HG03060 (cell line): ENCODE measurements at regions not wholly inside any gene's neighbourhood (a gene's known extent, or its start where the extent isn't known, plus 50 kb on each side); places are given as distances from the start of the nearest gene placed in this dataset.

Experiments used
- ATAC-seq: cut with Tn5 transposase; IDR thresholded peaks from one replicate; pipeline ENCODE4 v1.9.1; 2021; ENCODE audit warnings: low read depth, moderate number of reproducible peaks; ENCODE audit not compliant: unreplicated experiment

- ATAC-seq: peak; percentile 99
Measured at GRCh38 chr9:84123648-84124406, 143.2 kb downstream of the RMI1 start.

GRCh38 chr9:84125046-84125445, 144.4 kb downstream of the RMI1 start:
- no peak for ATAC-seq

DNA sequence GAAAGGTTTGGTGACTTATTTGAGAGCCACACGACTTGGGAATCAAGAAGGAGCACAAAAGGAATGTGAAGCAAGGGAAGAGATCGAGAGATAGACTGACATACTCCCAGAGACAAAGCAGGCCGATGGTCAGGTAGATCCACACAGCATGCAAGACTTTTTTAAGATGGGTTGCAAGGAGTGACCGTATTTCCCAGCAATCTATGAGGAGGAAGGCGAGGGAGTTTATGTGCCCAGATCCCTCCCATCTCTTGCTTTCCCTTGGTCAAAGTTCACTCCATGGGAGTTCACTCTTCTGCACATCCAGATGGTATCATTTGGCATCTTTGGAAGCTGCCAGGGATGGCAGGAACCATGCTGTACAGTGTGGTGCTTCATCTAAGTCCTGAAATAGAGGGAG, 148.9 kb downstream of the RMI1 start:
- no peak for ATAC-seq

- no peak for ATAC-seq
Measured at GRCh38 chr9:84136119-84136868, 155.7 kb downstream of the RMI1 start.

DNA sequence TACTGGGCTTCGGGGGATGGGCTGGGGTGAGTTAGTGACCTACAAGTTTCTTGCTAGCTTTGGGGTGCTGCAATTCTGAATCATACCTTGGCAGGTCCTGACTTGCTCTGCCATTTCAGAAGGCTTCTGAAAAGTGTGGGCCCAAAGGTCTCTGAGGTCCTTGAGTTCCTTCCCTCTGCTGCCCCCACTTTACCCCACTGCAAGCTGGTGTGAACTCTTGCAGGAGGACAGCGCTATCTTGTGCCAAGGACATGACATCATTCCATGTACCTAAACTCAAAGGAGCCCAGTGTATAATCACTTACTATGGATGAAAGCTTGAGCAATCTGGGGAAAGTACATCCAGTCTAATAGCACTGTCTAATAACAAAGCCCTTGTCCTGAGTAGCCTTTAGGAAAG, 157.4 kb downstream of the RMI1 start:
- no peak for ATAC-seq

- no peak for ATAC-seq
Measured at GRCh38 chr9:84138541-84138940, 157.9 kb downstream of the RMI1 start.

DNA sequence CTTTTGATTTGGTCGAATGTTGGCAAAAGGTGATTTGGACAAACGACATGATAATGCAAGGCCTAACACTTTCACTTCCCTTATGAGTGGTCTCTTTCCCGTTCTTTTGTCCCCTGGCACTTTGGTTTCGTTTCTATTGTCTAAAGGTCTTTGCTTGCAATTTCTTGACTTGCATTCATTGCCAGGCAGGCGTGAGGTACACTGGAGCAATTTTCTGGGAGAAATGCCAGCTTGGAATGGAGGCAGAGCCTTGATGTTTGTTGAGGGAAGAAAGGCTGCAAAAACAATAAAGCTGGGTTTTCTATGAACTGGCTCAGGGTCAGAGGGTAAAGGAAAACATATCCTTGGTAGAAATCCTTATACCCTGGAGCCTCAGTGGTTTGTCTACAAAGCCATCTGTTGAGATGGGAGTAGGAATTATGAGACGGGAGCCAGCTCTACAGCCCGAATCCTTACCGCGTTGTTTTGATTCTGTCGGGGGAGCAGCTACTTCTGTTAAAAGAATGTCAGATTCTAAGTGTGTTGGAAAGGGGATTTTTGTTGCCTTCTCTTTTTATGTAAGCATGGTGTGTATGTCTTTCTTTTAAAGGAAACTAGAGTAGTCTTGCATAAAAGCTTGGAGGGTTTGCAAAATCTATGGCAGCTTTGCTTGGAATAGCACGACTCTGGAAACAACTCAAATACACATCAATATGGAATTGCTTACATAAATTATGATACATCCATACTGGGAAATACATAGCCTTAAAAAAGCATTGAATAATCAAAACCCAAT, 158.9 kb downstream of the RMI1 start:
- no peak for ATAC-seq

GRCh38 chr9:84140535-84141101, 160.0 kb downstream of the RMI1 start:
- no peak for ATAC-seq

- no peak for ATAC-seq
Measured at GRCh38 chr9:84141741-84142370, 161.3 kb downstream of the RMI1 start.

DNA sequence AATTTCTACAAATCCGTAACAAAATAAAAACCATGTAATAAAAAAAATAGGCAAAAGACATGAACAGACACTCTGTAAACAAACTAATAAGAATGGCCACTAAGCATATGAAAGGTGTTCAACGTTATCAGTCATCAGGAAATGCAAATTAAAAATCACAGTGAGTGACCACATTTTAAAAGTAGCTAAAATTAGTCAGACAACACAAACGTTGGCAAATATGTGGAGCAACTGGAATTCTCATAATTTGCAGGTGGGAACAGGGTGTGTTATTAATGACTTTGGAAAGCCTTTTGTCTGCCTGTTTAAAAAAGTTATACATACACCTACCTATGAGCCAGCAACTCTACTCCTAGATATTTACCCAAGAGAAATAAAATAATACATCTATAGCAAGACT, 164.4 kb downstream of the RMI1 start:
- ATAC-seq: no peak

- ATAC-seq: no peak
Measured at GRCh38 chr9:84145780-84146179, 165.2 kb downstream of the RMI1 start.

DNA sequence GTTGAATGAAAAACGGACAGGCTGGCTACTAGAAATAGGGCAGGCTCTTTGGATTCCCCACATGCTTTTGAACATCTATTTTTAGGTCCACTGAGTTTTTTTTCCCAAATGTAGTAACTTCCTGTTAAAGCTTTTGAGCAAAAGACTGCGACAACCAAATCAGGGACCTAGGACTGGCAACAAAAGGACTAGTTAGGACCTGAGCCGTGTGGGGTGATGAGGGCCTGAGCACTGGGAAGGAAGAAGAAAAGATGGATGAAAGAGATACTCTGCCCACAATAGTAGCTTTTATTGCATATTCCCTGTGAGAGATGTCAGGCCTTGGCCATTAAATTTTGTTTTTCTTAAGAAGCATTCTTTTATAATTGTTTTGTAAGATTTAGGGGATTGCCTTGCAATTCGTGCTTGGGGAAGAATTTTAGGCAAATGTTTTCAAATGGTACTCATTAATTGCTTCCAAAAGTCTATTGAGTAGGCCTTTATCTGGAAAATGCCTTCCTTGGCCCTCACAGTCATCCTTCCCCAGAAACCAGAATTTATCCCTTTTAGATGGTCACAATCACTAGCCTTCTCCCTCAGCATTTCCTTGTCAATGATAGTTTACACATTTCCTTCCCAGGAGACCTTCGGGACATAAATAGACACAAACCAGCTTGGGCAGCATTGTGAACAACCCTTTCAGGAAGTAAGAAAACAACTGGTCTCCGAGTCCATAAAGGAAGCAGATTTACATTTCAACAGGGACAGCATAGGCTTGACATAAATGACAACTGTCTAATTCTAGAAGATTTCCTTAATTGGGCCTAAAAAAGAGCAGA, 166.5 kb downstream of the RMI1 start:
- ATAC-seq: no peak

GRCh38 chr9:84151236-84151635, 170.6 kb downstream of the RMI1 start:
- no peak for ATAC-seq

DNA sequence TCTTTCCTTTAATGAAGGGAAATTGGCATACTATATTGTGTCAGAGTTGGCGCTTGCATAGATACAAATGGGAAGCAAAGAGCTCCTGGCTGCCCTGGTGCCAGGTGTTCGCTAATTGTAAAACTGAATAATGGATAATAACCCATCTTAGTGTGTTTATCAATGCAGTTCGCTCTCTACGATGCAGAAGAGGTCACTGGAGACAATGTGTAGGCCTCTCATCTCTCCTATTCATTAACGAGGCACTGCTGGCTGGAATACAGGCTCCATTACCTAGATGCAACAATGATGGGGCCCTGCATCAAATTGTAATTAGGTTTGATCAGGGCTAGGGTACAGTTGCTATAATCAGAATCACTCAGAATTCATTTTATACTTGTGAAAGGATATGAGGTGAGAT, 171.0 kb downstream of the RMI1 start:
- no peak for ATAC-seq

GRCh38 chr9:84152204-84152603, 171.6 kb downstream of the RMI1 start:
- no peak for ATAC-seq

GRCh38 chr9:84153885-84154284, 173.3 kb downstream of the RMI1 start:
- no peak for ATAC-seq

DNA sequence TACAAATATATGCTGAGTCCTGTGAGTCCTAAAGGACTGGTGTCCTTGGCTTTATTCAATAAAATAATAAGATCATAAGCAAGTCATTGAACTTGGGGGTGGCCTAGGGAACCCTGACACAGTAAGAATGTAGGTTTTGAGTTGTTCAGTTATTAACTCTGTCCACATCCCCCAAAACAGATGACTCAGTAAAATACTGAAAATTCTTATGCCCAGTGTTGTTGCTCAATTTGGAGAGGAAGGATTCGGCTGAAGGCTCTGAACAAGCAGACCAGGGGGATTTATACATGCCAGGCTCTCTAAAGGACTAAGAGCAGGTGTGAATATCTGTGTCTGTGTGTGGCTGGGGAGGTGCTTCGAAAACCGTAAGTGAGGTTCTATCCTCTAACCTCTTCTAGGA, 173.7 kb downstream of the RMI1 start:
- ATAC-seq: no peak

DNA sequence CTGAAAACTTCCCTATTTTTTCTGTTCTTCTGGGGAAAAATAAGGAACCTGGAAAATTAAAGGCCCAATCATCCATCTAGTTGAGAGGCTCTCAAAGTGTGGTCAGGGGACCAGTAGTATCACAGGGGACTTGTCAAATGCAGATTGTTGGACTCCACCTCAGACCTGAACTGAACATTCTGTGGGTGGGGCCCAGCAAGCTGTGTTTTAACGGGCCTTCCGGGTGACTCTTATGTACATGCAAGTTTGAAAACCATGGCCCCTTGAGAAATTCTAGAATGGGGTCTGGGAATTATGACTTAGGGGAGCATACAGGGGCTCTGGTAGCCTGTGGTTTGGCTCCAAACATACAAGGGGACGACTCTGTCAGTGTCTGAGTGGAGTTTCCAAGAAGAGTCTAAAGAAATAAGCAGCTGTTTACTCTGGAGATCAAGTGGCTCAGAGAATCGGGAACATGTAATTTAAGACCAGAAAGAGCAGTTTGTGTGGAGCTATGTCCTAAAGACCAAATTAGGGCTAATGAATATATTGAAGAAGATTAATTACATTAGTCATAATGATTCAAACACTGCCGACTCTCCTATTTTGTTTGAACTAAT, 177.4 kb downstream of the SLC28A3 start:
- no peak for ATAC-seq

DNA sequence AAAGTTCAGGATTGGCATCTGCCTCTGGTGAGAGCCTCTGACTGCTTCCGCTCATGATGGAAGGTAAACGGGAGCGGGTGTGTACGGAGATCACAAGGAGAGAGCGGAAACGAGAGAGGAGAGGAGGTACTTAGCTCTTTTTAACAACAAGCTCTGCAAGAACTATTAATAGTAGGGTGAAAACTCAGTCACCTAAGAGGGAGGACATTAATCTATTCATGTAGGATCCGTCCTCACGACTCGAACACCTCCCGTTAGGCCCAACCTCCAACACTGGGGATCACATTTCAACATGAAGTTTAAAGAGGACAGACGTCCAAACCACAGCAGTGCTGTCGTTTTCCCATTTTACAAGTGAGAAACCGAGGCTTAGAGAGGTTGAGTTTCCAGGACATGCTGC, 173.7 kb downstream of the SLC28A3 start:
- no peak for ATAC-seq
